SHP77 treated with DMSO at 0.1 percent for 48 hours (cell line): ENCODE measurements at regions not wholly inside any gene's neighbourhood (a gene's known extent, or its start where the extent isn't known, plus 50 kb on each side); places are given as distances from the start of the nearest gene placed in this dataset.

Experiments
- DNase-seq: peaks from one replicate; lab custom pipeline; 2025; lab: John Stamatoyannopoulos, UW

DNA sequence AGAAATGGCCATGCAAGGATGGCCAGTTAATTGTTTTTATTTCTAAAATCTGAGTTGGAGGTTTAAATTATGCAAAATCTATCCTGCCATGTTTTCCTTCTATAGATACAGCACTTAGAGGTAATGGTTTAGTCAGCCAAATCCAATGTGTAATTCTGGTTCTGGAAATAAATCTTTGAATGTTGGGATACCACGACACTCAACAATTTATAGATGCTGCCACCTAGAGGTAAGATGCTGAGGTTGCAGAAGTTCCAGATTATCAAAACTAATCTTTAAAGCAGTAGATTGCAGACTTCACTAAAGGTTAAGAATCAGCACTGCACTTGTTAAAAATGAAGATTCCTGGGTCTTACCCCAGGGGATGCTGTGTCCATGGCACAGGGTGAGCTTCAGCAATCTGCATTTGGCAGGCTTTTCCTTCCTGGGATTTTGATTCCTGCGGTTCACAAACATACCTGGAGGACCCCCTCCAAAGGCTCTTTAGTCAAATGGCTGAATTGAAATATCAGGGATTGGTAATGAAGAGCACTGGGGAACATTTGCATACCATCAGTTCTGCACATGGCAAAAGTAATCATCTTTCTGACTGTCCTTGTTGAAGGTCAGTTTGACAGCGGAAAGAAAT lies 53.4 kb upstream of the ANO4 start:
- no peak for DNase-seq

- DNase-seq = no peak
Measured at GRCh38 chr12:100743060-100743459, 51.5 kb upstream of the ANO4 start.
